H1 (cell line): ENCODE measurements at regions not wholly inside any gene's neighbourhood (a gene's known extent, or its start where the extent isn't known, plus 50 kb on each side); places are given as distances from the start of the nearest gene placed in this dataset.

ENCODE experiments used
- HDAC6 ChIP-seq: IDR thresholded peaks from one replicate; pipeline ENCODE4 v1.7.1; 2012; ENCODE audit warnings: low read depth, mild to moderate bottlenecking, inconsistent platforms, low read length, moderate library complexity
- SUZ12 ChIP-seq: fragments of 200-600 bp; sonication (generic); IDR thresholded peaks from 2 replicates; pipeline ENCODE4 v1.6.1; 2012; ENCODE audit warnings: mild to moderate bottlenecking, inconsistent platforms, low read length, moderate library complexity, mixed read lengths

GRCh38 chr5:113693701-113694100 lies 180.2 kb downstream of the YTHDC2 start (continued):
- TF ChIP-seq SUZ12 (no peak), HDAC6 (no peak)
